Glomerular endothelial cell (primary cell): ENCODE measurements at regions not wholly inside any gene's neighbourhood (a gene's known extent, or its start where the extent isn't known, plus 50 kb on each side); places are given as distances from the start of the nearest gene placed in this dataset.
"Not testable (repeated sequence)": the region's sequence is repeated elsewhere in the genome, so short reads cannot be mapped to it uniquely, and the experiment has no call there.

Experiments
- DNase-seq: peaks from one replicate; pipeline ENCODE4 v3.0.0-alpha.2; 2011; ENCODE audit warnings: low read depth, low spot score; ENCODE audit errors: extremely low read depth

GRCh38 chr6:137794516-137795201 lies 72.4 kb upstream of the TNFAIP3 start:
- DNase-seq = no peak

GRCh38 chr6:137795501-137795900 lies 71.6 kb upstream of the TNFAIP3 start:
- no peak for DNase-seq

GRCh38 chr6:137798261-137798660 lies 68.8 kb upstream of the TNFAIP3 start:
- no peak for DNase-seq

- no peak for DNase-seq
Measured at GRCh38 chr6:137798846-137799245, 68.2 kb upstream of the TNFAIP3 start.

GRCh38 chr6:137799950-137800568 lies 67.0 kb upstream of the TNFAIP3 start:
- no peak for DNase-seq

- DNase-seq = no peak
Measured at GRCh38 chr6:137800762-137801161, 66.3 kb upstream of the TNFAIP3 start.

GRCh38 chr6:137801352-137802114 lies 65.5 kb upstream of the TNFAIP3 start:
- no peak for DNase-seq

- no peak for DNase-seq
Measured at GRCh38 chr6:137802408-137803182, 64.5 kb upstream of the TNFAIP3 start.

- DNase-seq = no peak
Measured at GRCh38 chr6:137804637-137805036, 62.4 kb upstream of the TNFAIP3 start.

- peak; percentile 60 for DNase-seq
Measured at GRCh38 chr6:137805622-137806021, 61.4 kb upstream of the TNFAIP3 start.

GRCh38 chr6:137806914-137807682 lies 60.0 kb upstream of the TNFAIP3 start:
- no peak for DNase-seq

- DNase-seq = no peak
Measured at GRCh38 chr6:137808191-137808590, 58.9 kb upstream of the TNFAIP3 start.

GRCh38 chr6:137808836-137809315 lies 58.2 kb upstream of the TNFAIP3 start:
- no peak for DNase-seq

GRCh38 chr6:137809895-137810553 lies 57.0 kb upstream of the TNFAIP3 start:
- DNase-seq = not testable (repeated sequence)

GRCh38 chr6:137810554-137811120 lies 56.4 kb upstream of the TNFAIP3 start:
- no peak for DNase-seq

- DNase-seq = peak; percentile 75
Measured at GRCh38 chr6:137811121-137811915, 55.7 kb upstream of the TNFAIP3 start.

GRCh38 chr6:137811916-137812553 lies 55.0 kb upstream of the TNFAIP3 start:
- DNase-seq = no peak
